ENCODE measurements at regions not wholly inside any gene's neighbourhood (a gene's known extent, or its start where the extent isn't known, plus 50 kb on each side); places are given as distances from the start of the nearest gene placed in this dataset.

GRCh38 chr13:89923052-89923451, 1424.4 kb upstream of the MIR17HG start:
- Histone ChIP-seq H3K9me3 (ENCODE audit: control insufficient read depth, insufficient read depth, low read length) (no peaks in the 10 kb centered on the region), H3K27me3 (ENCODE audit: control insufficient read depth, insufficient read depth, low read length) (no peaks in the 10 kb centered on the region), H3K4me1 (ENCODE audit: control insufficient read depth, insufficient read depth, low read length) (peaks cover 2% of the 10 kb centered on the region), H3K36me3 (ENCODE audit: control insufficient read depth, insufficient read depth, low read length) (no peaks in the 10 kb centered on the region), H3K9ac (ENCODE audit: low read depth, low read length) (no peak overlapping the region), H3K4me3 (ENCODE audit: low read depth, low read length) (no peak overlapping the region)

GRCh38 chr13:89923736-89924135, 1423.8 kb upstream of the MIR17HG start:
- Histone ChIP-seq H3K9ac (ENCODE audit: low read depth, low read length) (no peak overlapping the region), H3K9me3 (ENCODE audit: control insufficient read depth, insufficient read depth, low read length) (no peaks in the 10 kb centered on the region), H3K27me3 (ENCODE audit: control insufficient read depth, insufficient read depth, low read length) (no peaks in the 10 kb centered on the region), H3K4me1 (ENCODE audit: control insufficient read depth, insufficient read depth, low read length) (peaks cover 2% of the 10 kb centered on the region), H3K36me3 (ENCODE audit: control insufficient read depth, insufficient read depth, low read length) (no peaks in the 10 kb centered on the region), H3K4me3 (ENCODE audit: low read depth, low read length) (no peak overlapping the region)

DNA sequence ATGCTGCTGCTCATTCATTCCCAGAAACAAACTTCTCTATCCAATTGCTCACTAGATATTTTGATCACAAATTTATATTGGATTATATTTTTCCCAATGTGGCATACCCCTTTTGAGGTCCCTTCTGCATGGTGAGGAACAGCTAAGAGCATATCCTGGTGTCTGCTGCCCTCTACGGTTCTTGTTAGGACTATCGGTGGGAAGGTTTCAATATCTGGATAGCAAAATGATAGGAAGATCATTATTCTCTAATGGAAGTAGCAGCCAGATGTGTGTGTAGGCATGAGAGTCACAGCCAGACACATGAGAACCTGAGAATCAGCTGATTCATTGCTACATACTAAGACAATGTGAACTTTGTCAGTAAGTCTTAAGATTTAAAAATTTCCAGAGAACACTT, 1422.4 kb upstream of the MIR17HG start:
- peaks cover 2% of the 10 kb centered on the region for H3K4me1 ChIP-seq (ENCODE audit: control insufficient read depth, insufficient read depth, low read length)
- no peak overlapping the region for H3K9ac ChIP-seq (ENCODE audit: low read depth, low read length)
- H3K4me3 ChIP-seq (ENCODE audit: low read depth, low read length): no peak overlapping the region
- no peaks in the 10 kb centered on the region for H3K9me3 ChIP-seq (ENCODE audit: control insufficient read depth, insufficient read depth, low read length)
- no peaks in the 10 kb centered on the region for H3K27me3 ChIP-seq (ENCODE audit: control insufficient read depth, insufficient read depth, low read length)
- H3K36me3 ChIP-seq (ENCODE audit: control insufficient read depth, insufficient read depth, low read length): no peaks in the 10 kb centered on the region

- Histone ChIP-seq H3K9ac (ENCODE audit: low read depth, low read length) (no peak overlapping the region), H3K36me3 (ENCODE audit: control insufficient read depth, insufficient read depth, low read length) (no peaks in the 10 kb centered on the region), H3K4me1 (ENCODE audit: control insufficient read depth, insufficient read depth, low read length) (no peaks in the 10 kb centered on the region), H3K27me3 (ENCODE audit: control insufficient read depth, insufficient read depth, low read length) (no peaks in the 10 kb centered on the region), H3K9me3 (ENCODE audit: control insufficient read depth, insufficient read depth, low read length) (no peaks in the 10 kb centered on the region), H3K4me3 (ENCODE audit: low read depth, low read length) (no peak overlapping the region)
Observed at GRCh38 chr13:89930861-89931260, 1416.6 kb upstream of the MIR17HG start.

DNA sequence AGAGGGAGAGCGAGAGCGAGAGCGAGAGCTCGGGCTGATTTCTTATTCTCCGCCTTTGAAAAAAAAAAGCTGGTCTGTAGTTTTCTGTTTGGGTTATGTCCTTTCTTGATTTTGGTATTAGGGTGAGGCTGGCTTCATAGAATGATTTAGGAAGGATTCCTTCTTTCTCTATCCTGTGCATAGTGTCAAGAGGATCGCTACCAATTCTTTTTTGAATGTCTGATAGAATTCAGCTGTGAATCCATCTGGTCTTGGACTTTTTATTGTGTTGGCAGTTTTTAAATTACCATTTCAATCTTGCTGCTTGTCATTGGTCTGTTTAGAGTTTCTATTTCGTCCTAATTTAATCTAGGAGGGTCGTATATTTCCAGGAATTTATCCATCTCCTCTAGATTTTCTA, 1414.6 kb upstream of the MIR17HG start:
- Histone ChIP-seq H3K4me1 (ENCODE audit: control insufficient read depth, insufficient read depth, low read length) (no peaks in the 10 kb centered on the region), H3K9ac (ENCODE audit: low read depth, low read length) (no peak overlapping the region), H3K36me3 (ENCODE audit: control insufficient read depth, insufficient read depth, low read length) (no peaks in the 10 kb centered on the region), H3K4me3 (ENCODE audit: low read depth, low read length) (no peak overlapping the region), H3K9me3 (ENCODE audit: control insufficient read depth, insufficient read depth, low read length) (no peaks in the 10 kb centered on the region), H3K27me3 (ENCODE audit: control insufficient read depth, insufficient read depth, low read length) (no peaks in the 10 kb centered on the region)

GRCh38 chr13:89936256-89936655, 1411.2 kb upstream of the MIR17HG start:
- Histone ChIP-seq H3K9ac (ENCODE audit: low read depth, low read length) (no peak overlapping the region), H3K4me3 (ENCODE audit: low read depth, low read length) (no peak overlapping the region), H3K36me3 (ENCODE audit: control insufficient read depth, insufficient read depth, low read length) (no peaks in the 10 kb centered on the region), H3K4me1 (ENCODE audit: control insufficient read depth, insufficient read depth, low read length) (no peaks in the 10 kb centered on the region), H3K9me3 (ENCODE audit: control insufficient read depth, insufficient read depth, low read length) (no peaks in the 10 kb centered on the region), H3K27me3 (ENCODE audit: control insufficient read depth, insufficient read depth, low read length) (no peaks in the 10 kb centered on the region)

- Histone ChIP-seq H3K4me1 (ENCODE audit: control insufficient read depth, insufficient read depth, low read length) (no peaks in the 10 kb centered on the region), H3K4me3 (ENCODE audit: low read depth, low read length) (no peak overlapping the region), H3K36me3 (ENCODE audit: control insufficient read depth, insufficient read depth, low read length) (no peaks in the 10 kb centered on the region), H3K9ac (ENCODE audit: low read depth, low read length) (no peak overlapping the region), H3K9me3 (ENCODE audit: control insufficient read depth, insufficient read depth, low read length) (no peaks in the 10 kb centered on the region), H3K27me3 (ENCODE audit: control insufficient read depth, insufficient read depth, low read length) (no peaks in the 10 kb centered on the region)
Observed at GRCh38 chr13:89937420-89937819, 1410.1 kb upstream of the MIR17HG start.

- Histone ChIP-seq H3K36me3 (ENCODE audit: control insufficient read depth, insufficient read depth, low read length) (no peaks in the 10 kb centered on the region), H3K4me1 (ENCODE audit: control insufficient read depth, insufficient read depth, low read length) (no peaks in the 10 kb centered on the region), H3K9me3 (ENCODE audit: control insufficient read depth, insufficient read depth, low read length) (no peaks in the 10 kb centered on the region), H3K4me3 (ENCODE audit: low read depth, low read length) (no peak overlapping the region), H3K9ac (ENCODE audit: low read depth, low read length) (no peak overlapping the region), H3K27me3 (ENCODE audit: control insufficient read depth, insufficient read depth, low read length) (no peaks in the 10 kb centered on the region)
Observed at GRCh38 chr13:89940383-89940782, 1407.1 kb upstream of the MIR17HG start.

GRCh38 chr13:89943139-89943538, 1404.3 kb upstream of the MIR17HG start:
- no peak overlapping the region for H3K4me3 ChIP-seq (ENCODE audit: low read depth, low read length)
- no peak overlapping the region for H3K9ac ChIP-seq (ENCODE audit: low read depth, low read length)
- H3K36me3 ChIP-seq (ENCODE audit: control insufficient read depth, insufficient read depth, low read length): no peaks in the 10 kb centered on the region
- no peaks in the 10 kb centered on the region for H3K27me3 ChIP-seq (ENCODE audit: control insufficient read depth, insufficient read depth, low read length)
- no peaks in the 10 kb centered on the region for H3K9me3 ChIP-seq (ENCODE audit: control insufficient read depth, insufficient read depth, low read length)
- no peaks in the 10 kb centered on the region for H3K4me1 ChIP-seq (ENCODE audit: control insufficient read depth, insufficient read depth, low read length)

DNA sequence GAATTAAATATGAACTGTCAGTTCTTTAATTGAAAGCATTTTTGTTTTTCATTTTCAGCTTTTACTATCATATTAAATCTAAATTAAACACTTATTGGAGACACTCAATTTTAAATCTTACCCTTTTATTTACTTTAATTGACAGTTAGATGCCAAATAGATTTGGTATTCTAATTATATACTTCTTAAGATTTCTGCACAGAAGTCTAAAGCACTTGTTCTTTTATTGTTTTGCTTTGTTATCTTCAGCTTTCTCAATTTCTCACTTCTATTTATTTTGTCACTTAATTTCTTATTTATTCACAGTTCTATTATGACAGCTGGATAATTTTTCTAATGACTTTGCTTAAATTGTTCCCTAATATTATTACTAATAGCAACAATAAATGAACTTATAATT, 1397.3 kb upstream of the MIR17HG start:
- Histone ChIP-seq H3K4me1 (ENCODE audit: control insufficient read depth, insufficient read depth, low read length) (no peaks in the 10 kb centered on the region), H3K27me3 (ENCODE audit: control insufficient read depth, insufficient read depth, low read length) (no peaks in the 10 kb centered on the region), H3K4me3 (ENCODE audit: low read depth, low read length) (no peak overlapping the region), H3K9ac (ENCODE audit: low read depth, low read length) (no peak overlapping the region), H3K9me3 (ENCODE audit: control insufficient read depth, insufficient read depth, low read length) (no peaks in the 10 kb centered on the region), H3K36me3 (ENCODE audit: control insufficient read depth, insufficient read depth, low read length) (no peaks in the 10 kb centered on the region)

- Histone ChIP-seq H3K4me3 (ENCODE audit: low read depth, low read length) (no peak overlapping the region), H3K27me3 (ENCODE audit: control insufficient read depth, insufficient read depth, low read length) (no peaks in the 10 kb centered on the region)
Observed at GRCh38 chr13:89951341-89951740, 1396.1 kb upstream of the MIR17HG start.

GRCh38 chr13:89953581-89953980, 1393.9 kb upstream of the MIR17HG start:
- Histone ChIP-seq H3K9ac (ENCODE audit: low read depth, low read length) (no peak overlapping the region), H3K4me3 (ENCODE audit: low read depth, low read length) (no peak overlapping the region), H3K27me3 (ENCODE audit: control insufficient read depth, insufficient read depth, low read length) (no peaks in the 10 kb centered on the region), H3K36me3 (ENCODE audit: control insufficient read depth, insufficient read depth, low read length) (no peaks in the 10 kb centered on the region), H3K9me3 (ENCODE audit: control insufficient read depth, insufficient read depth, low read length) (no peaks in the 10 kb centered on the region), H3K4me1 (ENCODE audit: control insufficient read depth, insufficient read depth, low read length) (no peaks in the 10 kb centered on the region)

More at GRCh38 chr13:89951341-89951740, 1396.1 kb upstream of the MIR17HG start:
- no peak overlapping the region for H3K9ac ChIP-seq (ENCODE audit: low read depth, low read length)
- no peaks in the 10 kb centered on the region for H3K9me3 ChIP-seq (ENCODE audit: control insufficient read depth, insufficient read depth, low read length)
- no peaks in the 10 kb centered on the region for H3K36me3 ChIP-seq (ENCODE audit: control insufficient read depth, insufficient read depth, low read length)
- H3K4me1 ChIP-seq (ENCODE audit: control insufficient read depth, insufficient read depth, low read length): no peaks in the 10 kb centered on the region

DNA sequence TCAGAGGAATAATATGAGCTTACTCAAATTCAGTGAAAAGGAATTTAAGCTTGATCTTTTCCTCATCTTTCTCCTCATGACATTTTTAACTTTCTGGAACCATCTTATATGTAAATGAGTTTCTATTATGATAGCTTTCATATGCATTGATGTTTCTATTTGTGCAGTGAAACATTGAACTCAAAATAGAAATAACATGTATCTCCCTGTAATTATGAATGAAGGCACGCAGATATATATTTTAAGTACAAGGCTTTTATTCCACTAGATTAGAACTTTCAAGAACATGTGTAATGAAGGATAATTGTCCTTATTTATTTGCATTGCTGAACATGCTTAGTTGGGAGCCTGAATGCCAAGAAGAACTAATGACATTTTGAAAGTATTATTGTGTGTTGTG, 1391.7 kb upstream of the MIR17HG start:
- Histone ChIP-seq H3K9me3 (ENCODE audit: control insufficient read depth, insufficient read depth, low read length) (no peaks in the 10 kb centered on the region), H3K9ac (ENCODE audit: low read depth, low read length) (no peak overlapping the region), H3K36me3 (ENCODE audit: control insufficient read depth, insufficient read depth, low read length) (no peaks in the 10 kb centered on the region), H3K4me1 (ENCODE audit: control insufficient read depth, insufficient read depth, low read length) (no peaks in the 10 kb centered on the region), H3K4me3 (ENCODE audit: low read depth, low read length) (no peak overlapping the region), H3K27me3 (ENCODE audit: control insufficient read depth, insufficient read depth, low read length) (no peaks in the 10 kb centered on the region)
